Panc1 (cell line): ENCODE measurements at regions not wholly inside any gene's neighbourhood (a gene's known extent, or its start where the extent isn't known, plus 50 kb on each side); places are given as distances from the start of the nearest gene placed in this dataset.

Experiments
- ATAC-seq: fragments of 200-7000 bp; cut with Tn5 transposase; 2 replicates; pipeline ENCODE4 v1.9.1; 2020; ENCODE audit warnings: mild to moderate bottlenecking, moderate library complexity
- BruUV-seq: library from RNA; stranded (reverse); fragments of 400-500 nt; replicated peaks from 2 replicates; lab custom pipeline; 2021; lab: Mats Ljungman, UMichigan
- CTCF ChIA-PET: fragments of 300-600 bp; sonication (Branson Sonifier 250); formaldehyde crosslinking; loops from one replicate; lab custom pipeline; 2022; ENCODE audit warnings: antibody characterized with exemption; lab: Charles Lee
- POLR2A ChIA-PET: fragments of 300-600 bp; sonication (Branson Sonifier 250); formaldehyde crosslinking; loops from one replicate; lab custom pipeline; 2022; ENCODE audit warnings: antibody characterized with exemption; lab: Charles Lee
- DNase-seq: peaks from one replicate; pipeline ENCODE4 v3.0.0-alpha.2; 2010; ENCODE audit warnings: low read depth, low spot score
- H3K27ac ChIP-seq: 2 replicates; pipeline ENCODE4 v1.5.1; 2011; ENCODE audit warnings: mild to moderate bottlenecking, low read length, inconsistent platforms
- H3K27me3 ChIP-seq: fragments of 200-500 bp; sonication (Bioruptor generic); 2 replicates; pipeline ENCODE4 v1.6.0; 2014; ENCODE audit warnings: low read length, inconsistent platforms; ENCODE audit not compliant: control insufficient read depth, insufficient read depth
- H3K36me3 ChIP-seq: fragments of 200-500 bp; sonication (Bioruptor generic); 2 replicates; pipeline ENCODE4 v1.5.1; 2014; ENCODE audit warnings: inconsistent platforms, mild to moderate bottlenecking, low read length, moderate library complexity; ENCODE audit not compliant: control insufficient read depth, insufficient read depth
- H3K4me1 ChIP-seq: 2 replicates; pipeline ENCODE4 v1.5.1; 2011; ENCODE audit warnings: inconsistent platforms, mild to moderate bottlenecking, low read length, moderate library complexity; ENCODE audit not compliant: control insufficient read depth, insufficient read depth
- H3K4me3 ChIP-seq, 2 experiments: 2 replicates each; pipeline ENCODE4 v1.5.1; 2011 to 2012; ENCODE audit warnings: low read depth in 2 of 2, low read length in 2 of 2, mild to moderate bottlenecking in 2 of 2, inconsistent platforms in 1 of 2, moderate library complexity in 1 of 2
- H3K9me3 ChIP-seq: fragments of 200-500 bp; sonication (Bioruptor generic); 2 replicates; pipeline ENCODE4 v1.5.1; 2014; ENCODE audit warnings: low read depth, mild to moderate bottlenecking, inconsistent platforms, low read length, moderate library complexity; ENCODE audit not compliant: control insufficient read depth, insufficient read depth
- POLR2AphosphoS5 ChIP-seq: IDR thresholded peaks from 2 replicates; pipeline ENCODE4 v1.6.1; 2012; ENCODE audit warnings: mild to moderate bottlenecking, low read depth, low read length, moderate library complexity
- SIN3A ChIP-seq: IDR thresholded peaks from 2 replicates; pipeline ENCODE4 v1.6.1; 2012; ENCODE audit warnings: low read depth, mild to moderate bottlenecking, low read length, moderate library complexity, borderline replicate concordance; ENCODE audit not compliant: insufficient read depth
- TCF7L2 ChIP-seq: IDR thresholded peaks from 2 replicates; pipeline ENCODE4 v1.6.1; 2011; ENCODE audit warnings: mild to moderate bottlenecking, low read depth, low read length, inconsistent platforms
- in situ Hi-C: cut with HindIII; loops from 2 replicates; pipeline ENCODE4 v1.10.0; 2016; ENCODE audit warnings: low sequenced_read_pairs, low pct_unique_long_range_greater_than_20kb
- intact Hi-C: fragments of 100-400 bp; cut with micrococcal nuclease; formaldehyde crosslinking; loops from one replicate; pipeline ENCODE4 v1.10.0; 2022; ENCODE audit not compliant: unreplicated experiment
- TF ChIP-seq, protein P1 (sequence below): fragments of 450-650 bp; IDR thresholded peaks from 2 replicates; pipeline ENCODE4 v1.5.1; 2017; ENCODE audit warnings: mild to moderate bottlenecking
- TF ChIP-seq, protein P2 (sequence below), 2 experiments: IDR thresholded peaks; 2 replicates each; pipeline ENCODE4 v1.6.1; 2011 to 2012; ENCODE audit warnings: low read depth in 2 of 2, control low read depth in 1 of 2, low read length in 1 of 2, mild to moderate bottlenecking in 1 of 2, moderate library complexity in 1 of 2; ENCODE audit not compliant: insufficient read depth in 1 of 2

GRCh38 chrX:43566170-43566569 is 89.9 kb upstream of the MAOA start:
- ChIA-PET CTCF (no interaction called here), POLR2A (no interaction called here)
- no peak for ATAC-seq
- DNase-seq = no peak
- intact Hi-C loops (no loop called here), in situ Hi-C loops (no loop called here)
- TF ChIP-seq, protein P1, sequence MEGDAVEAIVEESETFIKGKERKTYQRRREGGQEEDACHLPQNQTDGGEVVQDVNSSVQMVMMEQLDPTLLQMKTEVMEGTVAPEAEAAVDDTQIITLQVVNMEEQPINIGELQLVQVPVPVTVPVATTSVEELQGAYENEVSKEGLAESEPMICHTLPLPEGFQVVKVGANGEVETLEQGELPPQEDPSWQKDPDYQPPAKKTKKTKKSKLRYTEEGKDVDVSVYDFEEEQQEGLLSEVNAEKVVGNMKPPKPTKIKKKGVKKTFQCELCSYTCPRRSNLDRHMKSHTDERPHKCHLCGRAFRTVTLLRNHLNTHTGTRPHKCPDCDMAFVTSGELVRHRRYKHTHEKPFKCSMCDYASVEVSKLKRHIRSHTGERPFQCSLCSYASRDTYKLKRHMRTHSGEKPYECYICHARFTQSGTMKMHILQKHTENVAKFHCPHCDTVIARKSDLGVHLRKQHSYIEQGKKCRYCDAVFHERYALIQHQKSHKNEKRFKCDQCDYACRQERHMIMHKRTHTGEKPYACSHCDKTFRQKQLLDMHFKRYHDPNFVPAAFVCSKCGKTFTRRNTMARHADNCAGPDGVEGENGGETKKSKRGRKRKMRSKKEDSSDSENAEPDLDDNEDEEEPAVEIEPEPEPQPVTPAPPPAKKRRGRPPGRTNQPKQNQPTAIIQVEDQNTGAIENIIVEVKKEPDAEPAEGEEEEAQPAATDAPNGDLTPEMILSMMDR = no peak
- TF ChIP-seq SIN3A (no peak), POLR2AphosphoS5 (no peak), TCF7L2 (no peak)
- TF ChIP-seq, protein P2, sequence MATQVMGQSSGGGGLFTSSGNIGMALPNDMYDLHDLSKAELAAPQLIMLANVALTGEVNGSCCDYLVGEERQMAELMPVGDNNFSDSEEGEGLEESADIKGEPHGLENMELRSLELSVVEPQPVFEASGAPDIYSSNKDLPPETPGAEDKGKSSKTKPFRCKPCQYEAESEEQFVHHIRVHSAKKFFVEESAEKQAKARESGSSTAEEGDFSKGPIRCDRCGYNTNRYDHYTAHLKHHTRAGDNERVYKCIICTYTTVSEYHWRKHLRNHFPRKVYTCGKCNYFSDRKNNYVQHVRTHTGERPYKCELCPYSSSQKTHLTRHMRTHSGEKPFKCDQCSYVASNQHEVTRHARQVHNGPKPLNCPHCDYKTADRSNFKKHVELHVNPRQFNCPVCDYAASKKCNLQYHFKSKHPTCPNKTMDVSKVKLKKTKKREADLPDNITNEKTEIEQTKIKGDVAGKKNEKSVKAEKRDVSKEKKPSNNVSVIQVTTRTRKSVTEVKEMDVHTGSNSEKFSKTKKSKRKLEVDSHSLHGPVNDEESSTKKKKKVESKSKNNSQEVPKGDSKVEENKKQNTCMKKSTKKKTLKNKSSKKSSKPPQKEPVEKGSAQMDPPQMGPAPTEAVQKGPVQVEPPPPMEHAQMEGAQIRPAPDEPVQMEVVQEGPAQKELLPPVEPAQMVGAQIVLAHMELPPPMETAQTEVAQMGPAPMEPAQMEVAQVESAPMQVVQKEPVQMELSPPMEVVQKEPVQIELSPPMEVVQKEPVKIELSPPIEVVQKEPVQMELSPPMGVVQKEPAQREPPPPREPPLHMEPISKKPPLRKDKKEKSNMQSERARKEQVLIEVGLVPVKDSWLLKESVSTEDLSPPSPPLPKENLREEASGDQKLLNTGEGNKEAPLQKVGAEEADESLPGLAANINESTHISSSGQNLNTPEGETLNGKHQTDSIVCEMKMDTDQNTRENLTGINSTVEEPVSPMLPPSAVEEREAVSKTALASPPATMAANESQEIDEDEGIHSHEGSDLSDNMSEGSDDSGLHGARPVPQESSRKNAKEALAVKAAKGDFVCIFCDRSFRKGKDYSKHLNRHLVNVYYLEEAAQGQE (IDR thresholded peaks at IDR 0.05; ENCODE audit: insufficient read depth in 1 of 2, low read depth in 2 of 2, low read length in 1 of 2) = no peak
- Histone ChIP-seq H3K9me3 (no peaks in the 10 kb centered on the region), H3K27me3 (no peaks in the 10 kb centered on the region), H3K36me3 (no peaks in the 10 kb centered on the region), H3K27ac (no peak overlapping the region), H3K4me3 (no peak overlapping the region), H3K4me1 (no peaks in the 10 kb centered on the region)
- BruUV-seq = no TSS peak

- BruUV-seq = no TSS peak
- Histone ChIP-seq H3K27me3 (no peaks in the 10 kb centered on the region), H3K27ac (no peak overlapping the region), H3K36me3 (no peaks in the 10 kb centered on the region), H3K4me1 (no peaks in the 10 kb centered on the region), H3K4me3 (no peak overlapping the region), H3K9me3 (no peaks in the 10 kb centered on the region)
- no peak for ATAC-seq
- intact Hi-C loops (no loop called here), in situ Hi-C loops (no loop called here)
- CTCF ChIA-PET = no interaction called here
- DNase-seq = no peak
- POLR2A ChIA-PET = no interaction called here
- TF ChIP-seq SIN3A = no peak
- no peak for TF ChIP-seq TCF7L2
- TF ChIP-seq, protein P1 = no peak
- TF ChIP-seq, protein P2 (IDR thresholded peaks at IDR 0.05; ENCODE audit: insufficient read depth in 1 of 2, low read depth in 2 of 2, low read length in 1 of 2) = no peak
- TF ChIP-seq POLR2AphosphoS5 = no peak
These were observed 82.6 kb upstream of the MAOA start for GRCh38 chrX:43573441-43574015.
